Fibroblast of skin of scalp (primary cell): ENCODE measurements at regions not wholly inside any gene's neighbourhood (a gene's known extent, or its start where the extent isn't known, plus 50 kb on each side); places are given as distances from the start of the nearest gene placed in this dataset.
A peak's percentile ranks its signal among the peaks of the same experiment; 100 is the strongest.
"Not testable (repeated sequence)": the region's sequence is repeated elsewhere in the genome, so short reads cannot be mapped to it uniquely, and the experiment has no call there.

Experiments used
- DNase-seq: peaks from one replicate; pipeline ENCODE4 v3.0.0-alpha.2; 2013

DNA sequence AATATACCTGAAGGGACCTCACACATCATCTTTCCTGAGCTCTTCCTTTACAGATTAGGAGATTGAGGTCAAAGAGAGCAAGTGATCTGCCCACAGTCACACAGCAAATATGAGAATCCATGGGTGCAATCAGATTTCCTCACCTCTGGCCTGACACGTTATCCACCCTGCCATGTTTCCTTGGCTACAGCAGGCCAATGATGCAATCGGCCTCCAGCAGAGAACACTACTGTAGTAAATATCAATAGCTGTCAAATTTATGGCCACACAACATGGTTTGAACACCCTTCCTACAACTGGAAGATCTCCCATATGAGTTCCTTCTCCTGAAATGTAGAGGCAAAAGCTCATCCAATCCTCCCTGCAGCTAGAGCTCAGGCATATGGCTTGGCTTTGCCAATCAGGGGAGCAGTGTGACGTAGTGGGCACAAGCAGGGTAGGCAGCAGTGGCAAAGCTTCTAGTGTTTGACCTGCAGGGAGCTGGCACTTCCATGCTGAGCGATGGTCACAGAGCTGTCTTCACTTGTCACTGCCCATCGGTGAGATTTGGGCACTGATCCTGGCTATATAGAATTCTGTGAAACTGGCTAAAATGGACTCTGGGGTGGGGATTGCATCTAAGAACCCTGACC is 271.3 kb downstream of the TJP1 start:
- DNase-seq: no peak

DNA sequence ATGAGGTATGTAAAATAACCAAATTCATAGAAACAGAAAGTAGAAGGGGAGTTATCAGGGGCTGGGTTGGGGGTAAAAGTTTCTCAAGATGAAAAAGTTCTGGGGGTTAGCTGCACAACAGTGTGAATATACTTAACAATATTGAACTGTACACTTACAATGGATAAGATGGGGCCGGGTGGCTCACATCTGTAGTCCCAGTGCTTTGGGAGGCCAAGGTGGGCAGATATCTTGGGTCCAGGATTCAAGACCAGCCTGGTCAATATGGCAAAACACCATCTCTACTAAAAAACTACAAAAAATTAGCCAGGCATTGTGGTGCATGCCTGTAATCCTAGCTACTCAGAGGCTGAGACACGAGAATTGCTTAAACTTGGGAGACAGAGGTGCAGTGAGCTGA is 274.3 kb downstream of the TJP1 start:
- DNase-seq: no peak

DNA sequence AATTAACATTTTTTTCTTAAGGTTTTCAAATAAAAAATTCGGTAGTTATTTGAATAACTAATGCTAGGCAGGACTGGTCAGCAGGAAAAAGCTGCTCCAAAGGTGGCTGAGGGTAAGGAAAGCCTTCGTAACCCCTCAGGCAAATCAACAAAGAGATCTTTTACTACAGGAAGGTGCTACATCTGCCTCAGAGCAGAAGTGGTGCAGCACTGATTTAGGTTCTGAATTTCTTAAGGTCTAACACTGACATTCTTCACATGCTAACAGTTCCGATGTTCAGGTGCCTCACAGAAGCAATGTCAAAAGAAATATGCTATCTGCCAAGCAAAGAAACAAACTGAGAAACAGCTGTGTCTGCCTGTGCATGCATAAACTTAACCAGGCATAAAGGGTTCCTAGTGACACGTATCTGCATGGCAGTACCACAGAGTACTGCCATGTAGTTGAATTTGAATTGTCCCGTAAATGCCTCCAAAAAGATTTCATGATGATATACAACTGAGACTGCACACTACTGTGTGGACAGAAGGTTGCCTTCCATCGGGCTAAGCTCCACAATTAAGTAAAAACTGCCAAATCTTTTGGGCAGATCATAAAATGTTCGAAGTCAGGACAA is 275.0 kb upstream of the NSMCE3 start:
- no peak for DNase-seq

DNA sequence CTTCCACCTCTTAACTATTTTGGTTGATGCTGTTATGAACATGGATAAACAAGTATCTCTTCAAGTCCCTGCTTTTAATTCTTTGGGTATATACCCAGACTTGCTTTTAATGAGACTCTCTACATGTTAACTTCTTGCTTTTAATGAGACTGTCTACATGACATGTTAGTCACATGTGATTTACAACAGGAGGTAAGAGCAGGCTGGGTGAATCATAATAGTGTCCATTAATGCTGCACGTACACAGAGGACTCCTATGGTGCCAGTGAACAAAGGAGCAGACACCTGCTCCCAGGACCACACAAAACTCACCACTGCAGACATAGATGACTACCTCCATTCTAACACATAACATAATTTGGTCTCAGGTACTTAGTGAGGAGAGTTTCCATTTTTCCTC is 273.4 kb upstream of the NSMCE3 start:
- DNase-seq: no peak

DNA sequence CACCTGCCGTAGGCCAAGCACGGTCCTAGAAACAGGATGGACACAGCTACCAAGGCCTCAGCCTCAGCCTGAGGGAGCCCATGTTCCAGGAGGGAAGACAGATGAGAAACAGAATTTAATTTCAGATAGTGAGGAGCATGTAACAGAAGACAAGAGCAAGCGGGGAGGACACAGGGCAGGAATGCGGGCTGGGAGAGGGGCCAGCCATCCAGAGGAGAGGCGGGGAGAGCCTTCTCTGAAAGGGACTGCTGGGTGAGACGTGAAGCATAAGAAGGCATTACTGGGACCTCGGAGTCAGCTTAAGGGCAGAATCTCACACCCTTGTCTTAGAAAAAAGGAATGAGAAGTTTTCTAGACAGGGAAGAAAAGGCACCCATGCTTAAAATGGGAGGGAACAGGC is 271.7 kb upstream of the NSMCE3 start:
- no peak for DNase-seq

DNA sequence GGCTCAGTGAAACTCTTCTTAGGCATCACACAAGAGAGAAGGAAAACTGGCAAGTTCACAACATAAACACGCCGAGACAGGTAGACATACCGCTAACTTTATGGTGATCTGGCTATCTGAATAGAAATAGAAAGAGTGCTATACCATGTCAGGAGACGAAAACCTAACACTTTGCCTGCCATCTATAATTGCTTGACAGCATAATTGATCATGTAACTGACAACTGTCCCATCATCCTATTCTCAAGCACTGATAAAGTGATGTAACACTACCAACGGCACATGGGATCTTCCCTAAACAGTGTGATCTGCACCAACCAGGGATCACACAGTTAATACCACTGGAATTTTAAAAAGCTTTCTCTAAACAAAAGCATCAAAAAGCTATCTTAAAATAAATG is 270.9 kb upstream of the NSMCE3 start:
- DNase-seq: no peak

DNA sequence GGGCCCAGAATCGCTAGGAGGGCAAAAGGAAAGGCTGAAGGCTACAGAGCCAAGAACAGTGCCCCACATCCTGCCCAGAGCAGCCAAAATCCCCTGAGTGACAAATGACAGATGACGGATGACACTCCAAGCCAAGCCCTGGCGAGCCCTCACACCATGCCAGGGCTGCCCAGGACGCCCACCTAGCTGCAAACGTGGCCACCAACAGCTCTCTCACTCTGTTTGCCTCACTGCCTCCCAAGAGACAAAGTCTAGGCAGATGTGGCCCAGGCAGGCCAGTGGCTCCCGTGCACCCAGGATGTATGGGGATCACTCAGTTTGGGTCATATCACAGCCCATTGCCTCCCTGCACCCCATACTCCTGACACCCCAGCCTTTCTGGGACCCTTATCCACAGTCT is 270.1 kb upstream of the NSMCE3 start:
- DNase-seq: no peak

DNA sequence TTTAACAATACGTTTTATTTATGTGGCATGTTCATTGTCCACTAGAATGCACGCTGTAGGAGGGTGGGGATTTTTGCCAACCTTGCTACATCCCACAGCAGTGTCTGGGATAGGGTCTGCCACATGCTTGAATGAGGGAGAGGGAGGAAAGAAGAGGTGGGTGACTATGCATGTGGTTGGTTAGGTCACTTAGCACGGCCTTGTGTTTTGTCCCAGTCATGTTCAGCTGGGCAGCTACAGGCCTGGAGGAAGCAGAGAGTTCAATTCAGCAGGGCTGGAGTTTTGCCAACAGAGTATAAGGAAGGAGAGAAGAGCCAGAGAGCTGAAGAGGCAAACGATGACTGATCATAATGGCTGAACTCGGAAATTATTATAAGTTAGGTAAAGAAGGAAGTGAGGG is 268.4 kb upstream of the NSMCE3 start:
- DNase-seq: no peak

DNA sequence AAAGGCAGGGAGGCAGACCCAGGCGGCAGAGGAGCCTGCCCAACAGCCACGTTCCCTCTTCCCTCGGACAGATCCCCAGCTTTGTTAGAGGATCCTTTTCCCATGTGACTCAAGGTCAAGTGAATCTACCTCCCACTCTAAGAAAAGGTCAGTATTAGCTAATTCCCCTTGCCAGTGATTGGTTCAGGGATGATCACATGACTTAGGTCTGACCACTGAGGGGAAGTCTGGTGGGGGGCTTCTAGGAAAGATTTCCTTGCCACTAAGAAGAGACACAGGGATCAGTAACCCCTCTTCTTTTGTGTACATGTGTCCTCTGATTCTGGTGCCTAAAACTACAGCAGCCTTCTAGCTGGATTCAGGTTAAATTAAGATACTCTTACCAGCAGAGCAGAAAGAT is 266.3 kb upstream of the NSMCE3 start:
- DNase-seq: no peak

DNA sequence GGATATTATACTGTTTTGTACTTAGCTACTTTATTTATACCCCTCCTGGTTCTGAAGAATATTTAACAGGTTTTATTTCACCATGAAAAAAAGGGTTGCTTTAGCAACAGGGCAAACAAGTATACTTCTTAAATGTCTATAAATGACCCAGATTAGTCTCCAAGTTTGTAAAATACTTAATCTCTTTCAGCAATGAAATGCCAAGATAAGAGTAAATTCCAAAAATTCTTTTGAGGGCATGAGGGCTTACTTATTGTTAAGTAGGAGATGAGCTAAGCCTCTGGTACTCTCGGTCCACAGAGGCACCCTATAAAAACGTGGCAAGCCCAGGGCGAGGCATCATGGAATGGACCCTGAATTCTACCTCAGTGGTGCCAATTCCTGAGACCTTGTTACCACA is 264.8 kb upstream of the NSMCE3 start:
- peak; percentile 22 for DNase-seq

DNA sequence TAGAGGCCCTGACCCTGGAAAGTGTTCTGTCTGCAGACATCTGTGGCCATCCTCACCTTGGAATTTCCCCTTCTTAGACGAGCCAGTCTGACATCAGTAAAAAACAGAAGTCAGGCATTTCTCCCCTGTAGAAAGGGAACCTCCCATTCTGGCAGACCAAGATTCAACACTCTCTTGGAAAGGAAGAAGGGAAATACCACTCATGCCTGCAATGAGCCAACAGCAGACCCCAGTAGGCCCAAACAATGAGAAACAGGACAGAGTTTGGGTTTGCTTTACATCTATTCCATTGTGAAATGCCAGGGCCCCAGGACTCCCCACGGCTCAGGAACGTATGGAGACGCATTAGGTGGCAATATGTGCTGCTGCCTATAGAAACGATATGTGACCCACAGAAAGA is 264.0 kb upstream of the NSMCE3 start:
- DNase-seq: peak; percentile 59

DNA sequence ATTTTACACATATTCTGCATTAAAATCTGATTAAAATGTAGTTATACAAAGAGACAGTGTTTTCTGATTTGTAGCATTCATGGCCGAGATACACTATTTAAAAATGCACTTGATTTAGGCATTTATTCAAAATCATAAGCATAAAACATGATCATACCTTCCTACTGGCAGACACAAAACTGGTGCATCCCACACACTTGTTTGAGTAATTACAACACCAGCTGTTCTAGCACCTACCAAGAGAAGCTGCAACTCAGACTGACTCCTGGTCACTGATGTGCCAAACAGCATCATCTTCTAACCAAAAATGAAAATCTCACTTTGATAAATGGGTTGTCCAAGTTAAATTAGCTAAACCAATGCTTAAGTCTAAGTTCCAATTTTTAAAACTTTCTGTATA is 262.7 kb upstream of the NSMCE3 start:
- no peak for DNase-seq

DNA sequence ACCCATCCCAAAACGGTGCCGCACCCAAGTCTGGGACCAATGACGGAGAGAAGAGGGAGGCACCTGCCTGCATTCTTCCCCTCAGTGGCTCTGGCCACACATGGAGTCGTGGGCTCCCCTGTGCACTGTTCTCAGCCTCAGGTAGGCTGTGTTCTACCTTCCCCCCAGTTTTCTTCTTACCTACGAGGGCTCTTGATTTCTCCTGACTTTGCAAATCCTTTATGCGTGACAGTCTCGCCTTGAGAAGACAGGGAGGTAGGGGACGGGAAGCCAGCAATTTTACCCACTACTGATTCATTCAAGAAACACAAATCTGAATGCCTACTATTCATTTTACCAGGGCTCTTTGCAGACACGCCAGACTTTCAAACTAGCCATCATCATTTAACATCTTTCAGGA is 261.3 kb upstream of the NSMCE3 start:
- DNase-seq: no peak

DNA sequence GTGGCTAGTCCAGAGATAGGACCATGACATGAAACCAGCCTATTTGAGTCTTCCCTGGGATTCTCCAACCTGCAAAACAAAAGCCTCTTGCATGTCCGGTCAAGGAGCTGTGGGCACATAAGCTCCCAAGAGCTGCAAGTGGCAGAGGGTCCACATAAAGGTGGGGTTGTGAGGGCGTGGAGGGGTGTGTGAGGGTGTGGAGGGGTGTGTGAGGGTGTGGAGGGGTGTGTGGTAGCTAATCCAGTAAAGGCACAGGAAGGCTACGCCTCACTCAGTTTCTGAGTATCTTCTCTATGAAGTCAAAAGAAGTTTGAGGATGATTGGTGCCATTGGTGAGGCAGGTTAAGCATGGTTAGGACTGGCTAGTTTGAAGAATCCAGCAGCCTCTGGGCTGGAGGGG is 259.4 kb upstream of the NSMCE3 start:
- DNase-seq: no peak

DNA sequence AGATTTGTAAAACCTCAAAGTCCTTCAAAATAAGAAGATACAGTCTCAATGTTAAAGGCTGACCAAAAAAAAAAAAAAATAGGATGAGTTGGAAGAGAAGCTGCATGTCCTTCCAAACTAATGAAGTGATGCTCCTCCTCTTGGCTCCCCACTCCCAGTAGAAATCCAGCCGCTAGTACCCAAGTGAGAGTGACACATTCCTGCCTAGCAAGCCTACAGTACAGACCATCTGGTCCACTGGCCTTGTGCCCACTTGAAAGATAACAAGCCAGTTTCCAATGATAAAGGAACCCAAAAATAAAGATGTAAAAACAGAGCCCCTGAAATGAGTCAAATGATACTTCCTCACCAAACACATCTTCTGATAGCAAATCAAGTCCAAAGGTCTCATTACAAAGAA is 258.7 kb upstream of the NSMCE3 start:
- DNase-seq: no peak

DNA sequence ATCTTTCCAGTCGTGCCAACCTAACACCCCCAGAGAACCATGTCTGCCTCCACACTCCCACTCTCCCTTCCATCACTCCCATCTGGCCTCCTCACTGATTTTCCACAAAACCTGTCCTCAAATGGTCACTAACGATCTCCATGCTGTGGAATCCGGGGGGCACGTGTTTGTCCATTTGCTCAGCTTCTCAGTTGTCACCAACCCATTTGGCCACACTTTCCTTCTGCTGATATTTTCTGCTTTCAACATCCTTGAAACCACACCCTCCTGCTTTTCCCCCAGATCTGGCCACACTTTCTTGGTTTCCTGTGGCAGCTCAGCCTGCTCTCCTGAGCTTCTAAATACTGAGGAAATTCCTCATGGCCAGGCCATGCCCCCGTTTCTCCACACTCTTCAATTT is 257.2 kb upstream of the NSMCE3 start:
- DNase-seq: no peak

DNA sequence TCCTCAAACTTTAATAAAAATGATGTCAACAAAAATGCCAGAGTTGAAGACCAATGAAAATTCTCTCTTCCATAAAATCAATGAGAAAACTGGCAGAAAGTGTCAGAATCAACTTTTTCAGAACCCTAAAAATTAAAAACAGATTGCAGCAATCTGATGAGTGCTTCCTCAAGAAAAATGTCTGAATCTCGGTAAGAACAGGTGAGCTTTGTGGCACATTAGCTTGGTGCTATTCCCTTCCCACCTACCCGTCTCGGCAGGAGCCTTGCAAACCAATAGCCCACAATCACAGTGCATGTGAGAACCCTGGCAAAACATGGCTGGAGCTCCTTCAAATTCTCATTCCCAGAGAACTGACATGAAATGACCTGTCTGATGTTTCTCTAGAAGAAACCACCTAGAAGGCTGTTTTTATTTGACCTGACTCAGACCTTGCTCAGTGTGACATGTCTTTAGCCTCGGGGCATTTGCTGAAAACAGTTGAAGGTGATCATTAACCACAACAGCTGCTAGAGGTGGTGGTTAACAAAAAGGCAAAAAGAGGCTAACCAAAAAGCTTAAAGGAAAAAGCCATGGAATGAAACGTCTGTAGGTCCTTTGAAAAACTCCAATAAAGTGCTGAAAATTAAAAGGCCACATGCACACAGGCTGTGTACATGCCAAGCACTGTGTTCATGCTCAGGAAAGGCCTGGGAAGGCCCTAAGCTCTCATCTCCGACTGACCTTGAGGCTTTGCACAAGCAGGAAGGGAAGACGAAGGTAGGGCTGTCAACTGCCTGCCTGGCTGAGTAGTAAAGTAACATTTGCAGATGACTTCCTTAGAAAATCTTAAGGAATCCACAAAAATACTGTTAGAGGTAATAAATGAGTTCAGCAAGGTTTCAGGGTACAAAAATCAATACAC is 253.0 kb upstream of the NSMCE3 start:
- DNase-seq: no peak

DNA sequence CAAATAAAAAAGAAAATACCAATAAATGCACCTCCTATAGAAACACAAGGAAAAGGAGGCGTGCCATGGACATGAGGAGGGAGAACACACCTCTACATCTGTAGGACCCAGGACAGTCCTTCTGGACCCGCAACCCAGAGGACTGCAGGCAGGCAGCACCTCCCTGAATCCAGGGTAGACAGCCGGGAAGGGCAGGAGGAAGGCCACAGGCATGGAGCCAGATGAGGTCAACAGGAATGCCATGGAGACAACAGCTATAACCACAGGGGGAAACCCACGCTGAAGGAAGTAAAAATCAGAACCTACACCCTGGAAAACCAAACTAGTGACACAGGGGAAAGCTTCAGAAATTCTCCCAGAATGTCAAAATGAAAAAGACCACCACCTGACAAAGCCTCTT is 248.8 kb upstream of the NSMCE3 start:
- DNase-seq: peak; percentile 6

DNA sequence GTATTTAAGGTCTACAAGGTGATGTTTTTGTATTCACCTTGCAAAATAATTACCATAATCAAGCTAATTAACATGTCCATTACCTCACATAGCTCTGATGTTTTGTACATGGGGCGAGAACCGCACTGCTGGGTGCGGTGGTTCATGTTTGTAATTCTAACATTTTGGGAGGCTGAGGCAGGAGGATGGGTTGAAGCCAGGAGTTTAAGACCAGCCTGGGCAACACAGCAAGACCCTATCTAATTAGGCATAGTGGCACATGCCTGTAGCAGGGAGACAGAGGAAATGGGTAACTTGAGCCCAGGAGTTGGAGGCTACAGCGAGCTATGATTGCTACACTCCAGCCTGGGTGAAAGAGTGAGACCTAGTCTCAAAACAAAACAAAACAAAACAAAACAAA is 248.2 kb upstream of the NSMCE3 start:
- DNase-seq: no peak

DNA sequence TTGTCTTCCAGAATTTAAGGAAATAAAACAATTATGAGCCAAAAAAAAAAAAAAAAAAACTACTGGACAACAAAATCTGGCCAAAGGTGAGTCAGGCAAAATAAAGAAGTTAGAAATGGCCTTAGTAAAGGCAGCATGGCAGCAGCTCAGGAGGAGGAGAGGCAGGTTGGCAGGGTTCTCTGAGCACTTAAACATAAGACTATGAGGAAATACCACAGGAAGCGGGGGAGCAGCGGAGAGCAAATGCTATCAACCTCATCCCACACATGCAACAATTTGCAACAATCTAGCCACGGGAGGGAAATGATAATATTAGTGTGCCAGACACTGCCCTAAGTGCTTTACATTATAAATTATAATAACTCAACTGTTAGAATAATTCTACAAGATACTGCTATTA is 247.3 kb upstream of the NSMCE3 start:
- no peak for DNase-seq

DNA sequence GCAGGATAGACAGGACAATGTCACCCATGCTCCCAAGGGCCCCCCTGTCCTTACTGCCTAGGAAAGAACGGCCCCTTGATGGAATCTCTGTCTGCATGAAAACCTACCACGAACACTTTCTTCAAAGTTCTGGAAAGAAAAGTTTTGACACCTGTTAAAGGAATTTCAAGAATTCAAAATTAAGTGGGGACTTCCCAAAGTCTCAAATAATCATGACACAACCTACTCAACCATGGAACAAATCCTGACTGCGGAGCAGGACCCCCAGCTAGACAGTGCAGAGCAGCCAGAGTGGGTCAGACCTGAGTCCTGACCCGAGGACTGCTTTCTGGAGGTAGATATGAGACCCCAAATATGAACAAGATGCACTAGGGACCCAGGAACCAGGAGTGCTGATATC is 245.3 kb upstream of the NSMCE3 start:
- no peak for DNase-seq

DNA sequence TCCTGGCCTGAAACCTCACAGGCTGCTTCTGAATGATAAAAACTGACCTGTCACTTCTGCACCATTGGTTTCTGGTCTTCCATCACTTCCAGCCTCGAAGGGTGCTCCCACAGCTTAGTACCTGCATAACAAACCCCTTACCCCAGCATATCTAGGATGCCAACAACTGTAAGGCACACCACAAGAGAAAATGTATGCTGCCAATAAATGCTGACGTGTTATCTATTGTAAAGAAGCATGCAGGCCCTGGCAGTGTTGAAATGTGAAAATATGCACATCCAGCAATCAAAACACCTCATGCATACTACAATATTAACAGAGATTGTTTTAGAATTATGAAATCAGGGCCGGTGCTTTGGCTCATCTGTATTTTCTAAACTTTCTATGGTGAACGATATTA is 242.0 kb upstream of the NSMCE3 start:
- no peak for DNase-seq

DNA sequence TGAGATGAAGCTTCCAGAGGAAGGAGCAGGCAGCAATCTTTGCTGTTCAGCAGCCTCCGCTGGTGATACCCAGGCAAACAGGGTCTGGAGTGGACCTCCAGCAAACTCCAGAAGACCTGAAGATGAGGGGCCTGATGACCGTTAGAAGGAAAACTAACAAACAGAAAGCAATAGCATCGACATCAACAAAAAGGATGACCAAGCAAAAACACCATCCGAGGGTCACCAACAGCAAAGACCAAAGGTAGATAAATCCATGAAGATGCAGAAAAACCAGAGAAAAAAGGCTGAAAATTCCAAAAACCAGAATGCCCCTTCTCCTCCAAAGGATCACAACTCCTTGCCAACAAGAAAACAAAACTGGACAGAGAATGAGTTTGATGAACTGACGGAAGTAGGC is 235.9 kb upstream of the NSMCE3 start:
- not testable (repeated sequence) for DNase-seq
